ENCODE measurements at regions not wholly inside any gene's neighbourhood (a gene's known extent, or its start where the extent isn't known, plus 50 kb on each side); places are given as distances from the start of the nearest gene placed in this dataset.

DNA sequence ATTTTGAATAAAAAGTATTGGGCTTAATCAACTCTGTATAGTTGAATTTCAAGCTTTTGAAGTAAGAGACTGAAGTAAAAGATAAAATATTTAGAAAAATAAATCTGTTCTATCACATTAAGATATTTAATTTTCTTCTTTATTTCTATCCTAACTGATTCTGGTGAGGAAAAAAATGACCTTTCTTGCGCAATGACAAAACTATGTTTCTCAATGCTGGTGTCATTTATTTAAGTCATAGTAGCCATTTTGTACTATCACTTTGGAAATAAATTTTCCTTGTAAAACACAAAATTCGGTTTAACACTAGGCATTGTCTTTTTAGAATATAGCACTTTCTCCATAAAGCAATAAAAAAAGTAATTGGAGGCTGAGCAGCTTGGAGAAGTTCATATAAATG is 728.0 kb downstream of the CDH9 start:
- Mint-ChIP-seq H3K4me3 (ENCODE audit: low read depth, unreplicated experiment) (no peak overlapping the region), H3K27ac (ENCODE audit: unreplicated experiment) (no peak overlapping the region), H3K9me3 (ENCODE audit: low read depth, unreplicated experiment) (peaks cover 7% of the 10 kb centered on the region), H3K36me3 (ENCODE audit: insufficient read depth, unreplicated experiment) (no peaks in the 10 kb centered on the region), H3K27me3 (ENCODE audit: unreplicated experiment) (no peaks in the 10 kb centered on the region), H3K4me1 (ENCODE audit: low read depth, unreplicated experiment) (no peaks in the 10 kb centered on the region)
- CTCF ChIA-PET: no interaction called here
- no peak for DNase-seq
- TF ChIP-seq CTCF (IDR thresholded peaks at IDR 0.05; ENCODE audit: unreplicated experiment): no peak
- intact Hi-C loops (cut with micrococcal nuclease; ENCODE audit: unreplicated experiment): no loop called here
- no TSS peak for BruUV-seq (replicated peaks)

- no peak overlapping the region for H3K27ac Mint-ChIP-seq (ENCODE audit: unreplicated experiment)
- H3K4me3 Mint-ChIP-seq (ENCODE audit: low read depth, unreplicated experiment): no peak overlapping the region
- H3K9me3 Mint-ChIP-seq (ENCODE audit: low read depth, unreplicated experiment): peaks cover 3% of the 10 kb centered on the region
- DNase-seq: no peak
- no peaks in the 10 kb centered on the region for H3K4me1 Mint-ChIP-seq (ENCODE audit: low read depth, unreplicated experiment)
- no peaks in the 10 kb centered on the region for H3K36me3 Mint-ChIP-seq (ENCODE audit: insufficient read depth, unreplicated experiment)
- intact Hi-C loops (cut with micrococcal nuclease; ENCODE audit: unreplicated experiment): no loop called here
- no peaks in the 10 kb centered on the region for H3K27me3 Mint-ChIP-seq (ENCODE audit: unreplicated experiment)
- no TSS peak for BruUV-seq (replicated peaks)
- CTCF ChIA-PET: no interaction called here
- no peak for TF ChIP-seq CTCF (IDR thresholded peaks at IDR 0.05; ENCODE audit: unreplicated experiment)
Observed at GRCh38 chr5:26295541-26295940, 742.8 kb downstream of the CDH9 start.

DNA sequence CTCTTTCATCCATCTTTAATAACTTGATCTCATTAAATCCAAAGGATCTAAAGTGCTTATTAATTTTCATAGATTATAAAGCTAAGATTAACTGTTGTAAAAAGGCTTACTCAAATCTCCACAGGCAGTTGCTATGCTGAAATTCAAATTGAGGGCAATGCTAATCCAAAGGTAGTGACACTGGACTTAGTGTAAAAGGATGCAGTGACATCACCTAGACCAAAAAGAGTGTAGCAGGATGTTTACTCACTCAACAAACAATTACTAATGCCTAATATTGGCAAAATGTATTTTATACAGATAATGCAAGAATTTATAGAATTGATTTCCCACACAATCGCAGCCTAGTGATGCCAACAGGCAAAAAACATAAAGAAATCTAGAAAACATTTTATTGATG is 756.2 kb downstream of the CDH9 start:
- intact Hi-C loops (cut with micrococcal nuclease; ENCODE audit: unreplicated experiment): no loop called here
- DNase-seq: no peak
- CTCF ChIA-PET: no interaction called here
- BruUV-seq (replicated peaks): no TSS peak
- no peak for TF ChIP-seq CTCF (IDR thresholded peaks at IDR 0.05; ENCODE audit: unreplicated experiment)
- H3K36me3 Mint-ChIP-seq (ENCODE audit: insufficient read depth, unreplicated experiment): no peaks in the 10 kb centered on the region
- H3K27ac Mint-ChIP-seq (ENCODE audit: unreplicated experiment): no peak overlapping the region
- no peaks in the 10 kb centered on the region for H3K4me1 Mint-ChIP-seq (ENCODE audit: low read depth, unreplicated experiment)
- H3K9me3 Mint-ChIP-seq (ENCODE audit: low read depth, unreplicated experiment): peaks cover 17% of the 10 kb centered on the region
- no peaks in the 10 kb centered on the region for H3K27me3 Mint-ChIP-seq (ENCODE audit: unreplicated experiment)
- H3K4me3 Mint-ChIP-seq (ENCODE audit: low read depth, unreplicated experiment): no peak overlapping the region

- no peak overlapping the region for H3K27ac Mint-ChIP-seq (ENCODE audit: unreplicated experiment)
- CTCF ChIA-PET: no interaction called here
- intact Hi-C loops (cut with micrococcal nuclease; ENCODE audit: unreplicated experiment): no loop called here
- BruUV-seq (replicated peaks): no TSS peak
- H3K9me3 Mint-ChIP-seq (ENCODE audit: low read depth, unreplicated experiment): peaks cover 12% of the 10 kb centered on the region
- no peak overlapping the region for H3K4me3 Mint-ChIP-seq (ENCODE audit: low read depth, unreplicated experiment)
- no peak for TF ChIP-seq CTCF (IDR thresholded peaks at IDR 0.05; ENCODE audit: unreplicated experiment)
- no peaks in the 10 kb centered on the region for H3K27me3 Mint-ChIP-seq (ENCODE audit: unreplicated experiment)
- no peaks in the 10 kb centered on the region for H3K4me1 Mint-ChIP-seq (ENCODE audit: low read depth, unreplicated experiment)
- H3K36me3 Mint-ChIP-seq (ENCODE audit: insufficient read depth, unreplicated experiment): no peaks in the 10 kb centered on the region
- no peak for DNase-seq
Observed at GRCh38 chr5:26278078-26278477, 760.3 kb downstream of the CDH9 start.

GRCh38 chr5:26259081-26259480 is 779.3 kb downstream of the CDH9 start:
- intact Hi-C loops (cut with micrococcal nuclease; ENCODE audit: unreplicated experiment): no loop called here
- TF ChIP-seq CTCF (IDR thresholded peaks at IDR 0.05; ENCODE audit: unreplicated experiment): no peak
- no peak overlapping the region for H3K27ac Mint-ChIP-seq (ENCODE audit: unreplicated experiment)
- no peak for DNase-seq
- CTCF ChIA-PET: interaction anchor here (0.6 kb wide), 1 partner anchor 143 kb away, joined by 3 read pairs; no protein-coding TSS in a partner anchor
- H3K36me3 Mint-ChIP-seq (ENCODE audit: insufficient read depth, unreplicated experiment): no peaks in the 10 kb centered on the region
- no peaks in the 10 kb centered on the region for H3K27me3 Mint-ChIP-seq (ENCODE audit: unreplicated experiment)
- H3K4me3 Mint-ChIP-seq (ENCODE audit: low read depth, unreplicated experiment): no peak overlapping the region
- no TSS peak for BruUV-seq (replicated peaks)
- H3K9me3 Mint-ChIP-seq (ENCODE audit: low read depth, unreplicated experiment): peaks cover 9% of the 10 kb centered on the region
- no peaks in the 10 kb centered on the region for H3K4me1 Mint-ChIP-seq (ENCODE audit: low read depth, unreplicated experiment)

Data from Calu3 (cell line).